ENCODE measurements at regions not wholly inside any gene's neighbourhood (a gene's known extent, or its start where the extent isn't known, plus 50 kb on each side); places are given as distances from the start of the nearest gene placed in this dataset.

GRCh38 chr14:100654025-100654813 lies 67.0 kb upstream of the BEGAIN start:
- H3K4me3 Mint-ChIP-seq: no peak overlapping the region
- no peaks in the 10 kb centered on the region for H3K4me1 Mint-ChIP-seq (ENCODE audit: low read depth)
- H3K36me3 Mint-ChIP-seq (ENCODE audit: low read depth): no peaks in the 10 kb centered on the region
- no peak overlapping the region for H3K27ac Mint-ChIP-seq
- H3K27me3 Mint-ChIP-seq (ENCODE audit: low read depth): peaks cover 41% of the 10 kb centered on the region
- H3K9me3 Mint-ChIP-seq: no peaks in the 10 kb centered on the region

GRCh38 chr14:100654814-100655740 lies 67.9 kb upstream of the BEGAIN start:
- Mint-ChIP-seq H3K4me1 (ENCODE audit: low read depth) (no peaks in the 10 kb centered on the region), H3K36me3 (ENCODE audit: low read depth) (no peaks in the 10 kb centered on the region), H3K27me3 (ENCODE audit: low read depth) (peaks cover 35% of the 10 kb centered on the region), H3K4me3 (no peak overlapping the region), H3K27ac (no peak overlapping the region), H3K9me3 (no peaks in the 10 kb centered on the region)

GRCh38 chr14:100655741-100656085 lies 68.5 kb upstream of the BEGAIN start:
- H3K27me3 Mint-ChIP-seq (ENCODE audit: low read depth): peaks cover 29% of the 10 kb centered on the region
- H3K4me3 Mint-ChIP-seq: no peak overlapping the region
- H3K27ac Mint-ChIP-seq: no peak overlapping the region
- H3K9me3 Mint-ChIP-seq: no peaks in the 10 kb centered on the region
- no peaks in the 10 kb centered on the region for H3K36me3 Mint-ChIP-seq (ENCODE audit: low read depth)
- no peaks in the 10 kb centered on the region for H3K4me1 Mint-ChIP-seq (ENCODE audit: low read depth)

GRCh38 chr14:100656996-100657395 lies 69.7 kb upstream of the DLK1 start:
- Mint-ChIP-seq H3K36me3 (ENCODE audit: low read depth) (no peaks in the 10 kb centered on the region), H3K9me3 (no peaks in the 10 kb centered on the region), H3K27me3 (ENCODE audit: low read depth) (peaks cover 20% of the 10 kb centered on the region), H3K27ac (no peak overlapping the region), H3K4me1 (ENCODE audit: low read depth) (no peaks in the 10 kb centered on the region), H3K4me3 (no peak overlapping the region)

- H3K4me1 Mint-ChIP-seq (ENCODE audit: low read depth): no peaks in the 10 kb centered on the region
- H3K9me3 Mint-ChIP-seq: no peaks in the 10 kb centered on the region
- no peak overlapping the region for H3K27ac Mint-ChIP-seq
- peaks cover 16% of the 10 kb centered on the region for H3K27me3 Mint-ChIP-seq (ENCODE audit: low read depth)
- H3K36me3 Mint-ChIP-seq (ENCODE audit: low read depth): no peaks in the 10 kb centered on the region
- H3K4me3 Mint-ChIP-seq: no peak overlapping the region
Measured at GRCh38 chr14:100657780-100658179, 68.9 kb upstream of the DLK1 start.

GRCh38 chr14:100658181-100658886 lies 68.4 kb upstream of the DLK1 start:
- Mint-ChIP-seq H3K9me3 (no peaks in the 10 kb centered on the region), H3K4me3 (no peak overlapping the region), H3K27ac (no peak overlapping the region), H3K36me3 (ENCODE audit: low read depth) (no peaks in the 10 kb centered on the region), H3K4me1 (ENCODE audit: low read depth) (peaks cover 1% of the 10 kb centered on the region), H3K27me3 (ENCODE audit: low read depth) (peaks cover 16% of the 10 kb centered on the region)

GRCh38 chr14:100659345-100660001 lies 67.2 kb upstream of the DLK1 start:
- Mint-ChIP-seq H3K27me3 (ENCODE audit: low read depth) (peaks cover 6% of the 10 kb centered on the region), H3K36me3 (ENCODE audit: low read depth) (no peaks in the 10 kb centered on the region), H3K4me1 (ENCODE audit: low read depth) (peaks cover 1% of the 10 kb centered on the region), H3K9me3 (no peaks in the 10 kb centered on the region), H3K4me3 (no peak overlapping the region), H3K27ac (no peak overlapping the region)

- Mint-ChIP-seq H3K4me1 (ENCODE audit: low read depth) (peaks cover 1% of the 10 kb centered on the region), H3K27me3 (ENCODE audit: low read depth) (peaks cover 6% of the 10 kb centered on the region), H3K9me3 (no peaks in the 10 kb centered on the region), H3K4me3 (no peak overlapping the region), H3K27ac (no peak overlapping the region), H3K36me3 (ENCODE audit: low read depth) (no peaks in the 10 kb centered on the region)
Measured at GRCh38 chr14:100660498-100660881, 66.2 kb upstream of the DLK1 start.

- Mint-ChIP-seq H3K9me3 (no peaks in the 10 kb centered on the region), H3K36me3 (ENCODE audit: low read depth) (no peaks in the 10 kb centered on the region), H3K27me3 (ENCODE audit: low read depth) (peaks cover 2% of the 10 kb centered on the region), H3K27ac (no peak overlapping the region), H3K4me3 (no peak overlapping the region), H3K4me1 (ENCODE audit: low read depth) (peaks cover 1% of the 10 kb centered on the region)
Measured at GRCh38 chr14:100660882-100661635, 65.6 kb upstream of the DLK1 start.

GRCh38 chr14:100662879-100663760 lies 63.6 kb upstream of the DLK1 start:
- Mint-ChIP-seq H3K4me1 (ENCODE audit: low read depth) (peaks cover 1% of the 10 kb centered on the region), H3K27ac (no peak overlapping the region), H3K27me3 (ENCODE audit: low read depth) (no peaks in the 10 kb centered on the region), H3K36me3 (ENCODE audit: low read depth) (no peaks in the 10 kb centered on the region), H3K4me3 (no peak overlapping the region), H3K9me3 (no peaks in the 10 kb centered on the region)

GRCh38 chr14:100663761-100664052 lies 63.0 kb upstream of the DLK1 start:
- H3K4me1 Mint-ChIP-seq (ENCODE audit: low read depth): peaks cover 1% of the 10 kb centered on the region
- no peak overlapping the region for H3K4me3 Mint-ChIP-seq
- H3K27me3 Mint-ChIP-seq (ENCODE audit: low read depth): no peaks in the 10 kb centered on the region
- no peaks in the 10 kb centered on the region for H3K36me3 Mint-ChIP-seq (ENCODE audit: low read depth)
- no peak overlapping the region for H3K27ac Mint-ChIP-seq
- H3K9me3 Mint-ChIP-seq: no peaks in the 10 kb centered on the region

GRCh38 chr14:100664231-100664630 lies 62.5 kb upstream of the DLK1 start:
- Mint-ChIP-seq H3K4me3 (no peak overlapping the region), H3K36me3 (ENCODE audit: low read depth) (no peaks in the 10 kb centered on the region), H3K4me1 (ENCODE audit: low read depth) (peaks cover 1% of the 10 kb centered on the region), H3K27me3 (ENCODE audit: low read depth) (no peaks in the 10 kb centered on the region), H3K9me3 (no peaks in the 10 kb centered on the region), H3K27ac (no peak overlapping the region)

- H3K36me3 Mint-ChIP-seq (ENCODE audit: low read depth): no peaks in the 10 kb centered on the region
- H3K27me3 Mint-ChIP-seq (ENCODE audit: low read depth): no peaks in the 10 kb centered on the region
- H3K27ac Mint-ChIP-seq: no peak overlapping the region
- no peaks in the 10 kb centered on the region for H3K9me3 Mint-ChIP-seq
- peaks cover 1% of the 10 kb centered on the region for H3K4me1 Mint-ChIP-seq (ENCODE audit: low read depth)
- no peak overlapping the region for H3K4me3 Mint-ChIP-seq
Measured at GRCh38 chr14:100664841-100665510, 61.7 kb upstream of the DLK1 start.
